ENCODE measurements at regions not wholly inside any gene's neighbourhood (a gene's known extent, or its start where the extent isn't known, plus 50 kb on each side); places are given as distances from the start of the nearest gene placed in this dataset.

DNA sequence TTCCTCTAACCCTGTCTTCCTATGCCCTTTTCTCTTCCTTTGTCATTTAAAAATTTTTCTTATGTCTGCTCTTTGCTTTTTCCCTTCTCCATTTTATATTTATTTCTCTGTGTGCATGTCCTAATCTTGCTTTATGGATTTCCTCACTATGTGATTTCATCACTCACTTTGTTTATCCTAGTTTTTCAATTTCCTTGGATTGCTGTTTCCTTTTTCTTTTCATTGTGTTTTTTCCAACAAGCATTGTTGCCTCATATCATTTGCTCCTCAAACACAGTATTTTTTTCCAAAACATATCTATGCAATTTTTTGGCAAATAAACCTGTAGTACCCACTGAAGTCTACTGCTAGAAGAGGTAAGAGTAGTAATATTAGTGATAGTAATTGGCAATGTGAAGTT lies 67.4 kb upstream of the PNPT1 start:
- no peak overlapping the region for H3K14ac ChIP-seq (ENCODE audit: low read length in 2 of 2)
- H3K18ac ChIP-seq (ENCODE audit: low read depth in 1 of 2, low read length in 2 of 2) = no peak overlapping the region
- no peak overlapping the region for H4K91ac ChIP-seq (ENCODE audit: low read length)
- H3K9ac ChIP-seq (ENCODE audit: low read length) = no peak overlapping the region
- H2AFZ ChIP-seq (ENCODE audit: low read depth, low read length) = no peak overlapping the region
- no peak overlapping the region for H2BK5ac ChIP-seq (ENCODE audit: low read depth, low read length, poor library complexity, severe bottlenecking)
- H3K9me3 ChIP-seq (ENCODE audit: control insufficient read depth, low read length) = no peaks in the 10 kb centered on the region
- H3K4me1 ChIP-seq (ENCODE audit: control insufficient read depth, insufficient read depth, low read depth, low read length) = no peaks in the 10 kb centered on the region
- no peak overlapping the region for H3K4ac ChIP-seq (ENCODE audit: low read depth in 1 of 2, low read length in 2 of 2)
- H2BK120ac ChIP-seq (ENCODE audit: low read depth, low read length) = no peak overlapping the region
- no peak overlapping the region for H3K4me2 ChIP-seq (ENCODE audit: low read length, poor library complexity, severe bottlenecking)
- H4K8ac ChIP-seq (ENCODE audit: low read length) = no peak overlapping the region
- no peak overlapping the region for H3K27ac ChIP-seq (ENCODE audit: low read length, poor library complexity, severe bottlenecking)
- no peaks in the 10 kb centered on the region for H3K27me3 ChIP-seq (ENCODE audit: control insufficient read depth in 1 of 2, insufficient read depth in 1 of 2, low read length in 2 of 2)
- no peak overlapping the region for H3K4me3 ChIP-seq (ENCODE audit: insufficient read depth in 1 of 2, low read depth in 1 of 2, low read length in 2 of 2)
- H3K79me1 ChIP-seq (replicated peaks; ENCODE audit: low read length, poor library complexity, severe bottlenecking) = no peaks in the 10 kb centered on the region
- H3K23ac ChIP-seq (ENCODE audit: low read length in 2 of 2) = no peak overlapping the region
- DNase-seq = peak; percentile 41
- no peak overlapping the region for H2BK15ac ChIP-seq (ENCODE audit: low read depth, poor library complexity, severe bottlenecking)
- no peak overlapping the region for H2AK5ac ChIP-seq (ENCODE audit: low read length, severe bottlenecking)
- no peak overlapping the region for H2BK12ac ChIP-seq (ENCODE audit: low read length in 2 of 2)
- H3K36me3 ChIP-seq (ENCODE audit: control insufficient read depth in 1 of 2, insufficient read depth in 2 of 2, low read depth in 1 of 2, low read length in 2 of 2) = no peaks in the 10 kb centered on the region

- no peaks in the 10 kb centered on the region for H3K36me3 ChIP-seq (ENCODE audit: control insufficient read depth in 1 of 2, insufficient read depth in 2 of 2, low read depth in 1 of 2, low read length in 2 of 2)
- no peak overlapping the region for H3K14ac ChIP-seq (ENCODE audit: low read length in 2 of 2)
- no peaks in the 10 kb centered on the region for H3K79me1 ChIP-seq (replicated peaks; ENCODE audit: low read length, poor library complexity, severe bottlenecking)
- H2AFZ ChIP-seq (ENCODE audit: low read depth, low read length) = no peak overlapping the region
- no peak overlapping the region for H3K4me3 ChIP-seq (ENCODE audit: insufficient read depth in 1 of 2, low read depth in 1 of 2, low read length in 2 of 2)
- H2BK12ac ChIP-seq (ENCODE audit: low read length in 2 of 2) = no peak overlapping the region
- no peak overlapping the region for H3K23ac ChIP-seq (ENCODE audit: low read length in 2 of 2)
- 94% methylated on average over 2 of the region's 2 CpGs for WGBS
- no peak overlapping the region for H3K27ac ChIP-seq (ENCODE audit: low read length, poor library complexity, severe bottlenecking)
- no peak overlapping the region for H2AK5ac ChIP-seq (ENCODE audit: low read length, severe bottlenecking)
- H3K9me3 ChIP-seq (ENCODE audit: control insufficient read depth, low read length) = no peaks in the 10 kb centered on the region
- no peak overlapping the region for H2BK5ac ChIP-seq (ENCODE audit: low read depth, low read length, poor library complexity, severe bottlenecking)
- H2BK120ac ChIP-seq (ENCODE audit: low read depth, low read length) = no peak overlapping the region
- no peaks in the 10 kb centered on the region for H3K4me1 ChIP-seq (ENCODE audit: control insufficient read depth, insufficient read depth, low read depth, low read length)
- H3K27me3 ChIP-seq (ENCODE audit: control insufficient read depth in 1 of 2, insufficient read depth in 1 of 2, low read length in 2 of 2) = no peaks in the 10 kb centered on the region
- H3K9ac ChIP-seq (ENCODE audit: low read length) = no peak overlapping the region
- H4K91ac ChIP-seq (ENCODE audit: low read length) = no peak overlapping the region
- no peak overlapping the region for H4K8ac ChIP-seq (ENCODE audit: low read length)
- no peak overlapping the region for H3K4me2 ChIP-seq (ENCODE audit: low read length, poor library complexity, severe bottlenecking)
- no peak overlapping the region for H2BK15ac ChIP-seq (ENCODE audit: low read depth, poor library complexity, severe bottlenecking)
- H3K18ac ChIP-seq (ENCODE audit: low read depth in 1 of 2, low read length in 2 of 2) = no peak overlapping the region
- no peak for DNase-seq
- H3K4ac ChIP-seq (ENCODE audit: low read depth in 1 of 2, low read length in 2 of 2) = no peak overlapping the region
Observed at GRCh38 chr2:55760125-55760524, 66.5 kb upstream of the PNPT1 start.

DNA sequence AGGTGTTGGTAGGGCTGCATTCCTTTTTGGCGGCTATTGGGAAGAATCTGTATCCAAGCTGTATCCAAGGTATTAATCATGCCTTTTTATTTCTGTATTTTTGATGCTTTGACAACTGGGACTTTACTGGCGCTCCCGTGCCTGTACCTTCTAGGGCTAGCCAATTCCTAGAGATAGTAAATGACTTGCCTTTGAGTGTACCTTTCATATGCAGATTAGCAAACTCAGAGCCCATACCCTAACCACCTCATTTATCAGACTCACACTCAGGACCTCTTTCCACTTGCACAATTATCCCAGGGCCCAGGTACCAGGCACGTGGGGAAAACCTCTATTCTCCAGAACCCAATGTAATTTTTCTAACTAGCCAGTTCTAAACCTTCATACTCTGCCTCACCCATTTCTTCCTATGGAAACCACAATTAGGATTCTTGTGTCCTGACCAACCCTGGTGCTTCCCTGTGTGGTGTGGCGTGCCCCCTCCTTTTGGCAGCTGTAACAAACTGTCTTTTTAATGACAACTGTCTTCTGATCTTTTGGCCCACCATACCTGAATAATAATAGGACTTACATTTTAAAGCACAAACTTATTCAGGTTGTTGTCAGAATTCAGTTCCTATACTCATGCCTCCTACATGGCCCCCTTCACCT lies 65.8 kb upstream of the PNPT1 start:
- Histone ChIP-seq H3K23ac (ENCODE audit: low read length in 2 of 2) (no peak overlapping the region), H3K36me3 (ENCODE audit: control insufficient read depth in 1 of 2, insufficient read depth in 2 of 2, low read depth in 1 of 2, low read length in 2 of 2) (no peaks in the 10 kb centered on the region), H4K91ac (ENCODE audit: low read length) (no peak overlapping the region), H3K4me3 (ENCODE audit: insufficient read depth in 1 of 2, low read depth in 1 of 2, low read length in 2 of 2) (no peak overlapping the region), H3K18ac (ENCODE audit: low read depth in 1 of 2, low read length in 2 of 2) (no peak overlapping the region), H3K27ac (ENCODE audit: low read length, poor library complexity, severe bottlenecking) (no peak overlapping the region), H2BK5ac (ENCODE audit: low read depth, low read length, poor library complexity, severe bottlenecking) (no peak overlapping the region), H2AFZ (ENCODE audit: low read depth, low read length) (peak overlapping the region; percentile 39), H3K14ac (ENCODE audit: low read length in 2 of 2) (no peak overlapping the region), H3K79me1 (replicated peaks; ENCODE audit: low read length, poor library complexity, severe bottlenecking) (no peaks in the 10 kb centered on the region), H2BK120ac (ENCODE audit: low read depth, low read length) (no peak overlapping the region), H3K4me1 (ENCODE audit: control insufficient read depth, insufficient read depth, low read depth, low read length) (no peaks in the 10 kb centered on the region), H3K9me3 (ENCODE audit: control insufficient read depth, low read length) (no peaks in the 10 kb centered on the region), H2AK5ac (ENCODE audit: low read length, severe bottlenecking) (no peak overlapping the region), H3K4me2 (ENCODE audit: low read length, poor library complexity, severe bottlenecking) (no peak overlapping the region), H2BK12ac (ENCODE audit: low read length in 2 of 2) (peak overlapping the region in 1 of 2 experiments; percentile 19), H4K8ac (ENCODE audit: low read length) (no peak overlapping the region), H2BK15ac (ENCODE audit: low read depth, poor library complexity, severe bottlenecking) (no peak overlapping the region), H3K9ac (ENCODE audit: low read length) (no peak overlapping the region), H3K27me3 (ENCODE audit: control insufficient read depth in 1 of 2, insufficient read depth in 1 of 2, low read length in 2 of 2) (no peaks in the 10 kb centered on the region), H3K4ac (ENCODE audit: low read depth in 1 of 2, low read length in 2 of 2) (no peak overlapping the region)
- no peak for DNase-seq
- 80% methylated on average over 5 of the region's 5 CpGs for WGBS

DNA sequence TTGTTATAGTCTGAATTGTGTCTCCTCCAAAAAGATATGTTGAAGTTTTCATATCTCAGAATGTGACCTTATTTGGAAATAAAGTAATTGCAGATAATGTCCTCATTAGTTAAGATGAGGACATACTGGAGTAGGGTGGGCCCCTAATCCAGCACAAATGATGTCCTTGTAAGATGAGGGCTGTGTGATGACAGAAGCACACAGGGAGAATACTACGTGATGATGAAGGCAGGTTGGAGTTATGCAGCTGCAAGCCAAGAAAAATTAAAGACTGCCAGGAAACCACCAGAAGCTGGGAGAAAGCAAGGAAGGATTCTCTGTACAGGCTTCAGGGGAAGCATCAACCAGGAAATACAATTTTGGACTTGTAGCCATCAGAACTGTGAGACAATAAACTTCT lies 58.3 kb upstream of the PNPT1 start:
- H3K4me3 ChIP-seq (ENCODE audit: insufficient read depth in 1 of 2, low read depth in 1 of 2, low read length in 2 of 2) = no peak overlapping the region
- WGBS = 91% methylated on average over 1 of the region's 1 CpG

More for the DNA sequence above, 58.3 kb upstream of the PNPT1 start:
- H4K8ac ChIP-seq (ENCODE audit: low read length) = no peak overlapping the region
- no peak overlapping the region for H3K4me2 ChIP-seq (ENCODE audit: low read length, poor library complexity, severe bottlenecking)
- H3K14ac ChIP-seq (ENCODE audit: low read length in 2 of 2) = no peak overlapping the region
- H2BK15ac ChIP-seq (ENCODE audit: low read depth, poor library complexity, severe bottlenecking) = no peak overlapping the region
- no peak overlapping the region for H3K23ac ChIP-seq (ENCODE audit: low read length in 2 of 2)
- no peak overlapping the region for H2BK5ac ChIP-seq (ENCODE audit: low read depth, low read length, poor library complexity, severe bottlenecking)
- no peak overlapping the region for H2BK120ac ChIP-seq (ENCODE audit: low read depth, low read length)
- no peak for DNase-seq
- H3K79me1 ChIP-seq (replicated peaks; ENCODE audit: low read length, poor library complexity, severe bottlenecking) = no peaks in the 10 kb centered on the region
- no peaks in the 10 kb centered on the region for H3K9me3 ChIP-seq (ENCODE audit: control insufficient read depth, low read length)
- H2AK5ac ChIP-seq (ENCODE audit: low read length, severe bottlenecking) = no peak overlapping the region
- no peaks in the 10 kb centered on the region for H3K27me3 ChIP-seq (ENCODE audit: control insufficient read depth in 1 of 2, insufficient read depth in 1 of 2, low read length in 2 of 2)
- no peak overlapping the region for H2BK12ac ChIP-seq (ENCODE audit: low read length in 2 of 2)
- no peak overlapping the region for H3K9ac ChIP-seq (ENCODE audit: low read length)
- no peak overlapping the region for H3K18ac ChIP-seq (ENCODE audit: low read depth in 1 of 2, low read length in 2 of 2)
- no peaks in the 10 kb centered on the region for H3K36me3 ChIP-seq (ENCODE audit: control insufficient read depth in 1 of 2, insufficient read depth in 2 of 2, low read depth in 1 of 2, low read length in 2 of 2)
- no peak overlapping the region for H3K27ac ChIP-seq (ENCODE audit: low read length, poor library complexity, severe bottlenecking)
- H3K4ac ChIP-seq (ENCODE audit: low read depth in 1 of 2, low read length in 2 of 2) = no peak overlapping the region
- H4K91ac ChIP-seq (ENCODE audit: low read length) = no peak overlapping the region
- no peaks in the 10 kb centered on the region for H3K4me1 ChIP-seq (ENCODE audit: control insufficient read depth, insufficient read depth, low read depth, low read length)
- no peak overlapping the region for H2AFZ ChIP-seq (ENCODE audit: low read depth, low read length)

All from mesenchymal stem cell (in vitro differentiated cells and primary cell).